ENCODE measurements at regions not wholly inside any gene's neighbourhood (a gene's known extent, or its start where the extent isn't known, plus 50 kb on each side); places are given as distances from the start of the nearest gene placed in this dataset.

- Histone ChIP-seq H3K4me1 (ENCODE audit: insufficient read depth, low read length) (no peaks in the 10 kb centered on the region), H3K36me3 (ENCODE audit: insufficient read depth, low read length) (no peaks in the 10 kb centered on the region), H4K20me1 (ENCODE audit: insufficient read depth, low read length) (no peaks in the 10 kb centered on the region), H3K9me3 (ENCODE audit: insufficient read depth, low read length, severe bottlenecking) (no peaks in the 10 kb centered on the region), H3K4me3 (ENCODE audit: low read depth in 1 of 2, low read length in 2 of 2) (no peak overlapping the region), H3K27me3 (ENCODE audit: insufficient read depth, low read length, poor library complexity) (no peaks in the 10 kb centered on the region), H2AFZ (ENCODE audit: low read depth, low read length) (no peak overlapping the region), H3K79me2 (ENCODE audit: insufficient read depth, low read length) (no peaks in the 10 kb centered on the region), H3K9ac (ENCODE audit: low read depth, low read length) (no peak overlapping the region), H3K4me2 (ENCODE audit: insufficient read depth, low read length) (no peak overlapping the region), H3K27ac (ENCODE audit: low read length) (no peak overlapping the region)
- ATAC-seq (ENCODE audit: insufficient read depth, low read depth) (no peak), DNase-seq (no peak)
- TF ChIP-seq CTCF (IDR thresholded peaks at IDR 0.05; ENCODE audit: borderline replicate concordance, extremely low read depth, low read length, poor library complexity, severe bottlenecking) (no peak), EZH2 (IDR thresholded peaks at IDR 0.05; ENCODE audit: borderline replicate concordance, low read depth, low read length, severe bottlenecking) (no peak)
Observed at GRCh38 chr20:12627485-12627884, 381.3 kb upstream of the SPTLC3 start.

DNA sequence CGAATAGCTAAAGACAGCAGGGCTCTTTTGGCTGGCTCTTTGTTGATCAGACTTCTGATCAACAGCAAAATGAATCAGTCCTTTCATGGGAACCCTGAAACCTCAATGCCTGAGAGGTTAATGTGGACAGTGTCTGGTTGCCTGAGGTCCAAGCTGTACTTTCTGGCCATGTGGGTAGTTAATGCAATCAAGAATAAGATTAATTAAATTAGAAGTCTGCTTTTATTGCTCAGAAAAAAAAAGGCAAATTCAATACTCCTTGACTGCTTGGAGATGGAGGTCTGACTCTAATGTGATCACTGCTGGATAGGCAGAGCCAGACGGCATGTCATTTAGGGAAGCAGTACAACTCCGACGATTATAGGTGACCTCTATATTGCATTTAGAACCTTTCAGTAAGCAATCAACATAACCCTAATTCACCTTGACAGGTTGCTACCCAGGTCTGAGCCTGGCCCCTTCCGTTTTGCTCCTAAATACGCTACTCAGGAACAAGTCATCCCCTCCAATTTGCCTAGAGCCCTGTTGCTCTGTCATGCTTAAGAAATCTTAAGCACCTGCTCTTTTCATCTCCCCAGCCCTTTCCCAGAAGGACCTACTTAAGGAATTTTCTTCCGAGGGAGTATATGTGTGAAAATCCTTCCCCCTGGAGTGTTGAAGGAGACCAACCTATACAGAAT lies 370.0 kb upstream of the SPTLC3 start:
- no peak for DNase-seq
- H3K79me2 ChIP-seq (ENCODE audit: insufficient read depth, low read length), result no peaks in the 10 kb centered on the region
- ATAC-seq (ENCODE audit: insufficient read depth, low read depth), result no peak
- H4K20me1 ChIP-seq (ENCODE audit: insufficient read depth, low read length), result no peaks in the 10 kb centered on the region
- peaks cover 2% of the 10 kb centered on the region for H3K27me3 ChIP-seq (ENCODE audit: insufficient read depth, low read length, poor library complexity)
- no peak overlapping the region for H3K4me3 ChIP-seq (ENCODE audit: low read depth in 1 of 2, low read length in 2 of 2)
- no peak for TF ChIP-seq CTCF (IDR thresholded peaks at IDR 0.05; ENCODE audit: borderline replicate concordance, extremely low read depth, low read length, poor library complexity, severe bottlenecking)
- TF ChIP-seq EZH2 (IDR thresholded peaks at IDR 0.05; ENCODE audit: borderline replicate concordance, low read depth, low read length, severe bottlenecking), result no peak
- H3K9ac ChIP-seq (ENCODE audit: low read depth, low read length), result no peak overlapping the region
- H3K27ac ChIP-seq (ENCODE audit: low read length), result no peak overlapping the region
- H2AFZ ChIP-seq (ENCODE audit: low read depth, low read length), result no peak overlapping the region
- H3K36me3 ChIP-seq (ENCODE audit: insufficient read depth, low read length), result no peaks in the 10 kb centered on the region
- no peaks in the 10 kb centered on the region for H3K9me3 ChIP-seq (ENCODE audit: insufficient read depth, low read length, severe bottlenecking)
- no peak overlapping the region for H3K4me2 ChIP-seq (ENCODE audit: insufficient read depth, low read length)
- H3K4me1 ChIP-seq (ENCODE audit: insufficient read depth, low read length), result no peaks in the 10 kb centered on the region

- H3K9me3 ChIP-seq (ENCODE audit: insufficient read depth, low read length, severe bottlenecking), result no peaks in the 10 kb centered on the region
Observed at GRCh38 chr20:12640251-12640650, 368.5 kb upstream of the SPTLC3 start.

More at GRCh38 chr20:12640251-12640650, 368.5 kb upstream of the SPTLC3 start:
- TF ChIP-seq CTCF (IDR thresholded peaks at IDR 0.05; ENCODE audit: borderline replicate concordance, extremely low read depth, low read length, poor library complexity, severe bottlenecking) (no peak), EZH2 (IDR thresholded peaks at IDR 0.05; ENCODE audit: borderline replicate concordance, low read depth, low read length, severe bottlenecking) (no peak)
- H4K20me1 ChIP-seq (ENCODE audit: insufficient read depth, low read length), result no peaks in the 10 kb centered on the region
- DNase-seq, result no peak
- H3K36me3 ChIP-seq (ENCODE audit: insufficient read depth, low read length), result no peaks in the 10 kb centered on the region
- no peak overlapping the region for H3K4me2 ChIP-seq (ENCODE audit: insufficient read depth, low read length)
- H3K79me2 ChIP-seq (ENCODE audit: insufficient read depth, low read length), result no peaks in the 10 kb centered on the region
- H3K27me3 ChIP-seq (ENCODE audit: insufficient read depth, low read length, poor library complexity), result peaks cover 2% of the 10 kb centered on the region
- no peak overlapping the region for H3K9ac ChIP-seq (ENCODE audit: low read depth, low read length)
- no peak overlapping the region for H3K27ac ChIP-seq (ENCODE audit: low read length)
- no peak overlapping the region for H2AFZ ChIP-seq (ENCODE audit: low read depth, low read length)
- H3K4me1 ChIP-seq (ENCODE audit: insufficient read depth, low read length), result no peaks in the 10 kb centered on the region
- no peak for ATAC-seq (ENCODE audit: insufficient read depth, low read depth)
- no peak overlapping the region for H3K4me3 ChIP-seq (ENCODE audit: low read depth in 1 of 2, low read length in 2 of 2)
